SK-N-SH (cell line): ENCODE measurements at regions not wholly inside any gene's neighbourhood (a gene's known extent, or its start where the extent isn't known, plus 50 kb on each side); places are given as distances from the start of the nearest gene placed in this dataset.

Experiments
- CTCF ChIA-PET: fragments of 300-600, 350-600 bp; formaldehyde crosslinking; extraction: SDS; loops from one replicate; lab custom pipeline; 2021; lab: Yijun Ruan, JAX
- POLR2A ChIA-PET: fragments of 350-600 bp; sonication (Branson Sonifier 250); formaldehyde crosslinking; extraction: SDS; loops from one replicate; lab custom pipeline; 2020; ENCODE audit warnings: antibody characterized with exemption, inconsistent platforms; lab: Yijun Ruan, JAX
- DNase-seq: peaks from one replicate; pipeline ENCODE4 v3.0.0; 2012
- H2AFZ ChIP-seq: fragments of 200-600 bp; sonication (generic); 2 replicates; pipeline ENCODE4 v1.8.1; 2016; ENCODE audit warnings: antibody characterized with exemption, mild to moderate bottlenecking, low read depth
- H3F3A ChIP-seq: fragments of 200-600 bp; sonication (generic); replicated peaks from 2 replicates; pipeline ENCODE3; 2016; ENCODE audit warnings: antibody characterized with exemption, mild to moderate bottlenecking; ENCODE audit not compliant: insufficient read depth
- H3K27ac ChIP-seq, 2 experiments: fragments of 200-500 bp in 1 of 2; fragments of 200-600 bp in 1 of 2; sonication (Bioruptor generic) in 1 of 2; sonication (generic), shearing (Covaris generic) in 1 of 2; 2 replicates each; pipeline versions ENCODE4 v1.5.1 to v1.6.1; 2014 to 2016; ENCODE audit warnings: low read depth in 2 of 2, inconsistent platforms in 1 of 2, low read length in 1 of 2, mild to moderate bottlenecking in 1 of 2, mixed read lengths in 1 of 2
- H3K27me3 ChIP-seq: fragments of 200-600 bp; sonication (generic), shearing (Covaris generic); 2 replicates; pipeline ENCODE4 v1.6.1; 2016; ENCODE audit warnings: mixed run types; ENCODE audit not compliant: insufficient read depth
- H3K36me3 ChIP-seq, 2 experiments: fragments of 200-500 bp in 1 of 2; fragments of 200-600 bp in 1 of 2; sonication (Bioruptor generic) in 1 of 2; sonication (generic) in 1 of 2; replicated peaks in 1 of 2; 2 replicates each; pipeline versions ENCODE3 to v1.5.1; 2014 to 2016; ENCODE audit warnings: low read length in 1 of 2, mild to moderate bottlenecking in 1 of 2; ENCODE audit not compliant: insufficient read depth in 2 of 2, control insufficient read depth in 1 of 2
- H3K4me1 ChIP-seq, 2 experiments: fragments of 200-500 bp in 1 of 2; fragments of 200-600 bp in 1 of 2; sonication (Bioruptor generic) in 1 of 2; sonication (generic), shearing (Covaris generic) in 1 of 2; 2 replicates each; pipeline versions ENCODE4 v1.5.1 to v1.6.1; 2014 to 2016; ENCODE audit warnings: low read depth in 1 of 2, low read length in 1 of 2, mixed run types in 1 of 2; ENCODE audit not compliant: insufficient read depth in 2 of 2, control insufficient read depth in 1 of 2
- H3K4me2 ChIP-seq: fragments of 200-600 bp; sonication (generic), shearing (Covaris generic); 2 replicates; pipeline ENCODE4 v1.6.1; 2017; ENCODE audit warnings: mixed run types
- H3K4me3 ChIP-seq, 2 experiments: fragments of 200-500 bp in 1 of 2; fragments of 200-600 bp in 1 of 2; sonication (Bioruptor generic) in 1 of 2; sonication (generic), shearing (Covaris generic) in 1 of 2; 2 replicates each; pipeline versions ENCODE4 v1.5.1 to v1.8.1; 2014 to 2016; ENCODE audit warnings: low read depth in 2 of 2, inconsistent platforms in 1 of 2, low read length in 1 of 2, mild to moderate bottlenecking in 1 of 2, mixed read lengths in 1 of 2, moderate library complexity in 1 of 2
- H3K79me2 ChIP-seq: fragments of 200-600 bp; sonication (generic); 2 replicates; pipeline ENCODE4 v1.8.1; 2017; ENCODE audit warnings: mild to moderate bottlenecking; ENCODE audit not compliant: insufficient read depth
- H3K9ac ChIP-seq: fragments of 200-600 bp; sonication (generic); 2 replicates; pipeline ENCODE4 v1.6.1; 2017; ENCODE audit warnings: mixed run types
- H3K9me2 ChIP-seq: fragments of 200-600 bp; sonication (generic); 2 replicates; pipeline ENCODE4 v1.6.1; 2017; ENCODE audit warnings: mixed run types
- H3K9me3 ChIP-seq: fragments of 200-600 bp; sonication (generic); 2 replicates; pipeline ENCODE4 v1.6.1; 2017; ENCODE audit warnings: mixed run types, mild to moderate bottlenecking, moderate library complexity
- H4K20me1 ChIP-seq: fragments of 200-600 bp; sonication (generic); 2 replicates; pipeline ENCODE4 v1.6.1; 2017; ENCODE audit warnings: mild to moderate bottlenecking, mixed run types; ENCODE audit not compliant: insufficient read depth
- CHD2 ChIP-seq: fragments of 150-350 bp; IDR thresholded peaks from 2 replicates; pipeline ENCODE4 v1.6.1; 2018; ENCODE audit warnings: low read length; ENCODE audit not compliant: partially characterized antibody
- CTCF ChIP-seq: fragments of 200-600 bp; sonication (generic); IDR thresholded peaks from 2 replicates; pipeline ENCODE4 v1.6.1; 2017; ENCODE audit warnings: antibody characterized with exemption, mild to moderate bottlenecking, moderate library complexity
- EZH2phosphoT487 ChIP-seq: fragments of 200-600 bp; sonication (generic); IDR thresholded peaks from 2 replicates; pipeline ENCODE4 v1.6.1; 2017; ENCODE audit warnings: low read depth, mixed run types, mild to moderate bottlenecking, antibody characterized with exemption, moderate library complexity, borderline replicate concordance
- FOXJ3 ChIP-seq: sonication (generic); formaldehyde crosslinking; IDR thresholded peaks from 2 replicates; pipeline ENCODE4 v1.5.1; 2020; ENCODE audit warnings: mild to moderate bottlenecking, missing genetic modification reagents
- GABPA ChIP-seq: IDR thresholded peaks from 2 replicates; pipeline ENCODE4 v1.4.0; 2012; ENCODE audit warnings: low read depth, mild to moderate bottlenecking
- GATA2 ChIP-seq: sonication (generic); formaldehyde crosslinking; IDR thresholded peaks from 2 replicates; pipeline ENCODE4 v1.5.0; 2020; ENCODE audit warnings: mild to moderate bottlenecking, missing genetic modification reagents
- IRF3 ChIP-seq: fragments of 150-350 bp; IDR thresholded peaks from 2 replicates; pipeline ENCODE4 v1.6.1; 2016; ENCODE audit warnings: mild to moderate bottlenecking, low read depth, low read length
- MXI1 ChIP-seq: IDR thresholded peaks from 2 replicates; pipeline ENCODE4 v1.6.1; 2012; ENCODE audit warnings: mild to moderate bottlenecking, low read depth, low read length, improper control_type of control experiment
- NFIC ChIP-seq: IDR thresholded peaks from 2 replicates; pipeline ENCODE4 v1.4.0; 2012; ENCODE audit warnings: borderline replicate concordance
- NRF1 ChIP-seq: IDR thresholded peaks from 2 replicates; pipeline ENCODE4 v1.6.1; 2012; ENCODE audit warnings: low read depth, mild to moderate bottlenecking, low read length
- POLR2AphosphoS5 ChIP-seq: IDR thresholded peaks from 2 replicates; pipeline ENCODE4 v1.6.1; 2012; ENCODE audit warnings: low read depth, low read length
- RAD21 ChIP-seq: IDR thresholded peaks from 2 replicates; pipeline ENCODE4 v1.6.1; 2012; ENCODE audit warnings: mild to moderate bottlenecking, low read length
- REST ChIP-seq: IDR thresholded peaks from 2 replicates; pipeline ENCODE4 v1.6.1; 2012; ENCODE audit warnings: mild to moderate bottlenecking, low read depth, low read length, moderate library complexity
- RXRA ChIP-seq: IDR thresholded peaks from 2 replicates; pipeline ENCODE4 v1.4.0; 2012; ENCODE audit warnings: low read depth, mild to moderate bottlenecking, borderline replicate concordance
- SMC3 ChIP-seq: IDR thresholded peaks from 2 replicates; pipeline ENCODE4 v1.6.1; 2012; ENCODE audit warnings: low read depth, low read length, improper control_type of control experiment
- TCF12 ChIP-seq: IDR thresholded peaks from 2 replicates; pipeline ENCODE4 v1.4.0; 2012
- USF1 ChIP-seq: IDR thresholded peaks from 2 replicates; pipeline ENCODE4 v1.4.0; 2012; ENCODE audit warnings: low read depth, borderline replicate concordance
- ZBTB33 ChIP-seq: IDR thresholded peaks from 2 replicates; pipeline ENCODE4 v1.4.0; 2012; ENCODE audit warnings: low read depth, borderline replicate concordance
- WGBS: methylation state at CpG from one replicate; pipeline ENCODE4 v1.1.6; 2017; ENCODE audit warnings: low lambda C conversion rate; 5-methylcytosine and 5-hydroxymethylcytosine counted together

GRCh38 chr12:90706036-90706435 is 248.9 kb downstream of the CCER1 start:
- no peak overlapping the region for H3K4me2 ChIP-seq
- DNase-seq: no peak
- POLR2A ChIA-PET: no interaction called here

GRCh38 chr12:90695415-90695814 is 259.6 kb downstream of the CCER1 start:
- Histone ChIP-seq H3K4me2 (no peak overlapping the region), H3K9ac (no peak overlapping the region), H3K9me2 (no peaks in the 10 kb centered on the region), H3F3A (no peaks in the 10 kb centered on the region), H4K20me1 (no peaks in the 10 kb centered on the region), H3K79me2 (no peaks in the 10 kb centered on the region), H3K9me3 (no peaks in the 10 kb centered on the region), H3K4me3 (no peak overlapping the region), H3K36me3 (no peaks in the 10 kb centered on the region), H2AFZ (peak overlapping the region; percentile 52; the same call in 1 of the 2 replicates), H3K27me3 (no peaks in the 10 kb centered on the region), H3K27ac (no peak overlapping the region), H3K4me1 (no peaks in the 10 kb centered on the region; a peak in 1 of 4 replicates)
- POLR2A ChIA-PET: no interaction called here
- 41% methylated on average over 2 of the region's 2 CpGs for WGBS
- DNase-seq: no peak
- CTCF ChIA-PET: interaction anchor here (0.6 to 1.3 kb wide), 4 partner anchors 163 to 486 kb away, joined by 3 to 5 read pairs (median 4); no protein-coding TSS in a partner anchor
- TF ChIP-seq USF1 (no peak), ZBTB33 (no peak), RAD21 (peak; percentile 44), NRF1 (no peak), CTCF (peak; percentile 53), MXI1 (no peak), IRF3 (no peak), SMC3 (peak; percentile 22; the same call in 1 of the 2 replicates), EZH2phosphoT487 (no peak), REST (no peak), CHD2 (no peak), GABPA (no peak), GATA2 (no peak), RXRA (no peak)

More at GRCh38 chr12:90706036-90706435, 248.9 kb downstream of the CCER1 start:
- TF ChIP-seq NFIC: no peak
- TF ChIP-seq FOXJ3: no peak
- TF ChIP-seq TCF12: no peak
- TF ChIP-seq EZH2phosphoT487: no peak
- no peak for TF ChIP-seq POLR2AphosphoS5
- whole genome bisulfite sequencing: 91% methylated on average over 10 of the region's 10 CpGs
- Histone ChIP-seq H4K20me1 (no peaks in the 10 kb centered on the region), H3K36me3 (no peaks in the 10 kb centered on the region), H3K9me2 (no peaks in the 10 kb centered on the region), H3K27ac (no peak overlapping the region), H3F3A (no peaks in the 10 kb centered on the region), H3K4me1 (no peaks in the 10 kb centered on the region), H3K79me2 (no peaks in the 10 kb centered on the region), H3K4me3 (no peak overlapping the region), H3K27me3 (no peaks in the 10 kb centered on the region), H2AFZ (no peak overlapping the region), H3K9ac (no peak overlapping the region), H3K9me3 (no peaks in the 10 kb centered on the region)
- CTCF ChIA-PET: no interaction called here
